ENCODE measurements at regions not wholly inside any gene's neighbourhood (a gene's known extent, or its start where the extent isn't known, plus 50 kb on each side); places are given as distances from the start of the nearest gene placed in this dataset.

GRCh38 chr2:220163486-220163885, 536.1 kb downstream of the SLC4A3 start:
- no peak for TF ChIP-seq CTCF (conservative IDR thresholded peaks at IDR 0.05; ENCODE audit: low read depth, low read length)
- DNase-seq (ENCODE audit: low read depth), result no peak
- H3K4me3 ChIP-seq (ENCODE audit: low read length), result no peak overlapping the region

GRCh38 chr2:220165401-220165800, 538.0 kb downstream of the SLC4A3 start:
- no peak for TF ChIP-seq CTCF (conservative IDR thresholded peaks at IDR 0.05; ENCODE audit: low read depth, low read length)
- DNase-seq (ENCODE audit: low read depth), result no peak
- no peak overlapping the region for H3K4me3 ChIP-seq (ENCODE audit: low read length)

- DNase-seq (ENCODE audit: low read depth), result no peak
- H3K4me3 ChIP-seq (ENCODE audit: low read length), result no peak overlapping the region
- no peak for TF ChIP-seq CTCF (conservative IDR thresholded peaks at IDR 0.05; ENCODE audit: low read depth, low read length)
Observed at GRCh38 chr2:220166616-220167015, 539.2 kb downstream of the SLC4A3 start.

GRCh38 chr2:220167956-220168355, 540.5 kb downstream of the SLC4A3 start:
- TF ChIP-seq CTCF (conservative IDR thresholded peaks at IDR 0.05; ENCODE audit: low read depth, low read length), result no peak
- DNase-seq (ENCODE audit: low read depth), result no peak
- H3K4me3 ChIP-seq (ENCODE audit: low read length), result no peak overlapping the region

- no peak for TF ChIP-seq CTCF (conservative IDR thresholded peaks at IDR 0.05; ENCODE audit: low read depth, low read length)
Observed at GRCh38 chr2:220168891-220169546, 541.6 kb downstream of the SLC4A3 start.

GRCh38 chr2:220174826-220175225, 547.4 kb downstream of the SLC4A3 start:
- no peak for DNase-seq (ENCODE audit: low read depth)
- TF ChIP-seq CTCF (conservative IDR thresholded peaks at IDR 0.05; ENCODE audit: low read depth, low read length), result no peak

More at GRCh38 chr2:220168891-220169546, 541.6 kb downstream of the SLC4A3 start:
- no peak overlapping the region for H3K4me3 ChIP-seq (ENCODE audit: low read length)
- no peak for DNase-seq (ENCODE audit: low read depth)

GRCh38 chr2:220175967-220176366, 548.5 kb downstream of the SLC4A3 start:
- TF ChIP-seq CTCF (conservative IDR thresholded peaks at IDR 0.05; ENCODE audit: low read depth, low read length), result no peak
- H3K4me3 ChIP-seq (ENCODE audit: low read length), result no peak overlapping the region
- DNase-seq (ENCODE audit: low read depth), result no peak

More at GRCh38 chr2:220174826-220175225, 547.4 kb downstream of the SLC4A3 start:
- no peak overlapping the region for H3K4me3 ChIP-seq (ENCODE audit: low read length)
